HG03280 (cell line): ENCODE measurements at regions not wholly inside any gene's neighbourhood (a gene's known extent, or its start where the extent isn't known, plus 50 kb on each side); places are given as distances from the start of the nearest gene placed in this dataset.

Source experiments
- ATAC-seq: cut with Tn5 transposase; IDR thresholded peaks from one replicate; pipeline ENCODE4 v1.9.1; 2021; ENCODE audit warnings: mild to moderate bottlenecking, moderate library complexity; ENCODE audit not compliant: unreplicated experiment

DNA sequence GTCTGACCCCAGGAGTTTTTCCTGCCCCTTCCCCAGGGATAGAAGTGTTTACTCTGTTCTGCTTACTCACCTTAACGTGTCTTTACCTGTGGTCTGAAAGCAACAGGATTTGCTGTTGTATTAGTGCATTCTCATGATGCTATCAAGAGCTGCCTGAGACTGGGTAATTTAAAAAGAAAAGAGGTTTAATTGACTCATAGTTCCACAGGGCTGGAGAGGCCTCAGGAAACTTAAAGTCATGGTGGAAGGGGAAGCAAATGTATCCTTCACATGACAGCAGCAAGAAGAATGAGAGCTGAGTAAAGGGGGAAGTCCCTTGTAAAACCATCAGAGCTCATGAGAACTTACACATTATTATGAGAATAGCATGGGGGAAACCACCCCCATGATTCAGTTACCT lies 240.4 kb downstream of the SNAPC1 start:
- no peak for ATAC-seq

DNA sequence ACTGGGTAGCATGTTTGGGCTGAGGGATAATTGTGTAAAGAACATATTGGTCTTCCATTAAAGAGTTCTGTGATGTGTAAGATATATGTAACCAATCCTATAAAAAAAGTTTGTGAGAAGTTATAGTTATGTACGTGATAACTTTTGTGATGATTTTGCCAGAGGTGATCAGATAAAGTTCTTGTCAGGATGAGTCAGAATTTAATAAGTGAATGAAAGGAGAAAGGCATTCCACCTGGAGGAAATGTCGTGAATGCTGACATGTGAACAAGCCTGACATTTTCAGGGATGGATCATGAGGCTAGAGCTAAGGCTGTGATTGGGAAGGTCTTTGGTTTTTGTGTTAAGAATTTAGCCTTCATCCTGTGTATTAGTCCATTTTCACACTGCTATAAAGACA lies 241.5 kb downstream of the SNAPC1 start:
- ATAC-seq = no peak

DNA sequence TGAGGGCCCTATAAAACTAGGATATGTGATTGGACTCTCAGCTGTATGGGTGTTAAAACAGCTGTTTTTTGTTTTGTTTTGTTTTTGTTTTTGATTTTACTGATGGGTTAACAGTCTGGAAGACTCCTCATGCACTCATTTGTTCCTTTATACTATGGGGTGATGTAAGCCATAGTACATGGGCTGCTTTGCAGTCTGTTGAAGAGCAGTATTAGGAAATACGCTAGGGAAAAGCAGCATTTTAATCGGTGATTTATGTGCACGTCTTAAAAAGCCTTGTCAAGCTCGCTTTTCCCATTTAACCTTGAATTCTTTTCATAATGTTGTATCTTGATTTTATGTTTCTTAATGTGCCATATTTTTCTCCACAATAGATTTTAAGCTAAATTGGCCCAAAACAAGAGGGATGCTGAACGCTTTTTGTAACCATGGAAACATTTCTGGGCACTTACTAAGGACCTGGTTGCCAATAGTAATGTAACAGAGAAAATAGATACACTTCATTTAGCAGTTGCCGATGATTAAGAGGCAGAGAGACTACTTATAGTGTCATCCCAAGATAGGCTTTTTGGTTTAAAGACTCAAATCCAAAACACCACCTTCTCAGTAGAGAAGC lies 244.0 kb downstream of the SNAPC1 start:
- no peak for ATAC-seq

DNA sequence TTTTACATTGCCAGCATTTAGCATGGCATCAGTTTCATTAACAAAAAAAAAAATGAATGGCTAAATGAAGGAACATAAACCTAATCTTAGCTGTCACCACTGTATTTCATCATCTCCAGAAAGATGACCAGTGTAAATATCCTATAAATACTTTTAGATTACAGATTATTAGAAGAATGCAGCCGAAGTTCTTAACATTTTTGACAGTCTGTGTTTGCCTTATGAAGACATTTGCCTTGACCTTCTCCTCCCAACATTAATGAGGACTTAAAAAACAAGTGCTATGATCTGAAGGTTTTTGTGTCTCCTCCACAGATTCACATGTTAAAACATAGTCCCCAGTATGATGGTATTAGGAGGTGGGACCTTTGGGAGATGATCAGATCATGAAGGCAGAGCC lies 253.0 kb downstream of the SNAPC1 start:
- ATAC-seq = no peak

DNA sequence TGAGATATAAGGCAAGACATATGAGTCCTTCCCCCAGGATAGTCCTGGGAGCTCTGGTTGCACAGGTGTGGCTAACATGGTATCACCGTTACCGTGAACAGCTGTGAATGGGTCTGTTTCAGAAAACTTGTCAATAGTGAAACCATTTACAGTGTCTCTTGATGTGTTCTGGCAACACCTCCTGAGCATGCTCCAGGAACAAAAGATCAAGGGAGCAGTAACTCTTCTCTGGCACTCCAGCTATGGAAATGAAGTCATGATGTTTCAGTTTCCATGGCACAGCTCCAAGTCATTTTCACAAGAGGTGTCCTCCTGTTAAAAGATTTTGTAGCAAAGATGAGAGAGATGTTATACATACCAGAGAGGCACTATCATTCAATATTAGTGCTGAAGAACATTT lies 253.7 kb downstream of the SNAPC1 start:
- ATAC-seq = no peak

- ATAC-seq = no peak
These were observed 255.5 kb downstream of the SNAPC1 start for GRCh38 chr14:62017651-62018230.

GRCh38 chr14:62018606-62019005 lies 256.4 kb downstream of the SNAPC1 start:
- ATAC-seq = no peak

DNA sequence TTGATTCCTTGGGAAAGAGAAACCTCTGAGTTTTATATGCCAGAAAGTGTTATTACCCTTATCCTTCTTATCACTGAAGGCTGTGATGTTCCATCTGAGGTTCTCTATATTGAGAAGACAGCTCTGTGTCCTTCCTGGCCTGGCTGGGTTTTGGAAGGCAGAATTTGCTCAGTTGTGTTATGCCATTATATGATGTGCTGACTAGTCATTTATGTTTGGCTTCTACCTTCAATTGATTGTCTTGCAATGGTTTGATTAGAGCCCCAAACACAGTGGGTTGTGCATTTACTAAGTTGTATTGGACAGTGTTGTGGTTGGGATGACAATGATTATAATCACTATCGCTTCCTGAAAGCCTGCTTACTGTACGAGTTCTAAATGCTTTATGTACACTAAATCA lies 265.7 kb downstream of the SNAPC1 start:
- no peak for ATAC-seq

- ATAC-seq = peak; percentile 48
These were observed 267.3 kb downstream of the SNAPC1 start for GRCh38 chr14:62029569-62029924.

DNA sequence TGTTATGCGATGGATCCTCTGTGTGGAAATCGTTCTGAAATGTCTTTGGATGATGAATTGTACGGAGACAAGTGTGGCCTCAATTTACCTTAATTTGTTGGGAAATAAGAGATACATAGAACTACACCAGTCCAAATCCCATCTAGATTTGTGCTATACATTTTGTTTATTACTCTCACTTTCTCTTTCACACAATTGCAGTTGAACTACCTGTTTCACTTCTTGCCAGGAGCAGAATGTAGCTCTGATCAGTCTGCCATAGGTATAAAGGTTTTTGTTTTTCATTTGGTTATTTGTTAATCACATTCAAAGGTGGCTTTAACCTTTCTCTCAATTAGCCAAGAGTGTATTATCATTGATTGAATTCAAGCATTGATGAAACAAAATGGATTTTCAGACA lies 268.2 kb downstream of the SNAPC1 start:
- no peak for ATAC-seq

- ATAC-seq = no peak
These were observed 269.3 kb downstream of the SNAPC1 start for GRCh38 chr14:62031504-62031903.

GRCh38 chr14:62053188-62053587 lies 291.0 kb downstream of the SNAPC1 start:
- no peak for ATAC-seq

DNA sequence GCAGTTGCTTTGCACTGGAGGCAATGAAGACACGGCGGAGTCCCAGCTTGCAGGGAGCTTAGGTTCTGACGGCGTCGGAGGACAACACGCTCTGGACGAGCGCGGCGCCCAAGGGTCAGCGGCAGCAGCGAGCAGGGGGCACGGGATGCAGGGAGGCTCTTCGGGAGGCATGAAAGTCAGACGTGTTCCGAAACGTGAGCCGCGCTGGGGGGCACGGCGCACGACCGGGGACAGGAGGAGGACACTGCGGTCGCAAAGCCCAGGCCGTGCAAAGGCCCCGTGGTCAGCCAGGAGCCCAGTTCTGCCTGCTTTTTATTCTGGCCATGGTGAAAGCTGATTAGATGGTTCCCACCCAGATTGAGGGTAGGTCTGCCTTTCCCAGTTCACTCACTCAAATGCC lies 294.6 kb downstream of the SNAPC1 start:
- ATAC-seq = no peak

- ATAC-seq = no peak
These were observed 300.4 kb downstream of the SNAPC1 start for GRCh38 chr14:62062645-62063044.

GRCh38 chr14:62064751-62065323 lies 302.6 kb downstream of the SNAPC1 start:
- ATAC-seq = no peak

- ATAC-seq = no peak
These were observed 304.1 kb downstream of the SNAPC1 start for GRCh38 chr14:62066304-62066703.

DNA sequence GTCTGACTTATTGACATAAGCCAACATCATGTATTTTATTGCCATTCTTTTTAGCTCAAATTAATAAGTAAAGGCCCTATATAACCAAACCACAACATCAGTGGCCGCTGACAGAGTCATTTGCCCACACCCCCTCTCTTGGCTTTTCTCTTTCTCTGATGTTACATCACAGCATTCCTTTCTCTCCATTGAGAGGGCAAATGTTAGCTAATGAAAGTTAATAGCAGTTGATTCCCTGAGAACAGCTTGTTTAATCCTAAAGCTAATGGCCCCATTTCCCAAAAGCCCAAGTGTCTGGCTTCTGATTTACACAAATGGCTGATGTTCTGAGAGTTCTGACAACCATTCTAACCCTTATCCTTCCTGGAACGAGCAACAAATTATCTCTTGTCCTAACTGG lies 308.8 kb downstream of the SNAPC1 start:
- no peak for ATAC-seq

DNA sequence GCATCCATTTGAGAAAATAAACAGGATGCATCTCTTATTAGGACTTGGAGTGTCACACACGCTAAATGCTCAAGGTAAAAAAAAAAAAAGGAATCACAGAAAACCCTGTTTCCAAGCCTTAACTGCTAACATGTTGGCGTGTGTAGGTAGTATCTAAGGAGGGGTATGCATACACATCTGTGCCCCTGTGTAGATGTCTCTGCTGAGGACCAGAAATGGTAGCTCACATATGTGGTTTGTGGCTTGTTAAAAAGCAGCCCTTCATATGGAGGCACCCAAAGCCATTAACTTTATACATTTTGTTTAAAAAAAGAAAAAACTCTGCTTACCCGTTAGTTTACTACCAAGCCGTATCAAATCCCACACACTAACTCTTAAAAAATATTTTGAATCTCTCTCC lies 314.1 kb downstream of the SNAPC1 start:
- ATAC-seq = no peak

- ATAC-seq = no peak
These were observed 314.8 kb downstream of the SNAPC1 start for GRCh38 chr14:62076825-62077605.

DNA sequence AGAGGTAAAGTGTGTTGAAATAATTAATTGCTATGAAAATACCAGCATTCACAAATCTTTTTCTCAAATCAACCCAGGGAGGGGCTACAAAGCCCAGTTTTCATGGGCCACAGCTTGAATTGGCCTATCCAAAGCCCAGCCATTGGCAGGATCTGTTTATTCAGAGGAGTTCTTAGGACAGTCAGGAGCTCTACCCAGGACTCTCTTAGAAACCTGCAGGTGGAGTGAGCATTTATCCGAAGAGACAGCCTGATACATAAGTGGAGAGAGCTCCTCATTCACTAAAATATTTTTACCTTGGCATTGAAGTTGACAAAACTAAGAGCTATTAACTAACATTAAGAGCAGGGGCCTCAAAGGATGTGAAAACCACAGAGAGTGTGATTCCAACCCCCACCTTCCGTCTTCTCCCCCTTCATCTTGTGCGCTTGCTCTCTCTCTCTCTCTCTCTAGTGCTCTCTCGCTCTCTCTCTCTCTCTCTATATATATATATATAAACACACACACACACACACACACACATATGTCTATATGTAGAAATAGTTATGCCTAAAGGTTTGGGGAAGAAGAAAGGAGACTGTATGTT lies 315.5 kb downstream of the SNAPC1 start:
- no peak for ATAC-seq

- ATAC-seq = no peak
These were observed 316.8 kb downstream of the SNAPC1 start for GRCh38 chr14:62079038-62079437.
